ENCODE measurements at regions not wholly inside any gene's neighbourhood (a gene's known extent, or its start where the extent isn't known, plus 50 kb on each side); places are given as distances from the start of the nearest gene placed in this dataset.

GRCh38 chr16:51683882-51684281, 532.8 kb upstream of the SALL1 start:
- TF ChIP-seq, protein P1, sequence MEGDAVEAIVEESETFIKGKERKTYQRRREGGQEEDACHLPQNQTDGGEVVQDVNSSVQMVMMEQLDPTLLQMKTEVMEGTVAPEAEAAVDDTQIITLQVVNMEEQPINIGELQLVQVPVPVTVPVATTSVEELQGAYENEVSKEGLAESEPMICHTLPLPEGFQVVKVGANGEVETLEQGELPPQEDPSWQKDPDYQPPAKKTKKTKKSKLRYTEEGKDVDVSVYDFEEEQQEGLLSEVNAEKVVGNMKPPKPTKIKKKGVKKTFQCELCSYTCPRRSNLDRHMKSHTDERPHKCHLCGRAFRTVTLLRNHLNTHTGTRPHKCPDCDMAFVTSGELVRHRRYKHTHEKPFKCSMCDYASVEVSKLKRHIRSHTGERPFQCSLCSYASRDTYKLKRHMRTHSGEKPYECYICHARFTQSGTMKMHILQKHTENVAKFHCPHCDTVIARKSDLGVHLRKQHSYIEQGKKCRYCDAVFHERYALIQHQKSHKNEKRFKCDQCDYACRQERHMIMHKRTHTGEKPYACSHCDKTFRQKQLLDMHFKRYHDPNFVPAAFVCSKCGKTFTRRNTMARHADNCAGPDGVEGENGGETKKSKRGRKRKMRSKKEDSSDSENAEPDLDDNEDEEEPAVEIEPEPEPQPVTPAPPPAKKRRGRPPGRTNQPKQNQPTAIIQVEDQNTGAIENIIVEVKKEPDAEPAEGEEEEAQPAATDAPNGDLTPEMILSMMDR (conservative IDR thresholded peaks at IDR 0.05) = no peak
- no peak for TF ChIP-seq EZH2 (IDR thresholded peaks at IDR 0.05; ENCODE audit: low read depth)
